Sciatic nerve (tissue), 2 donors: ENCODE measurements at regions not wholly inside any gene's neighbourhood (a gene's known extent, or its start where the extent isn't known, plus 50 kb on each side); places are given as distances from the start of the nearest gene placed in this dataset.

Experiments
- ATAC-seq: fragments of 200-7000 bp; cut with Tn5 transposase; one replicate; pipeline ENCODE4 v1.9.1; 2020; ENCODE audit warnings: mild to moderate bottlenecking, moderate library complexity
- DNase-seq: peaks from one replicate; pipeline ENCODE4 v3.0.0-alpha.2; 2020; ENCODE audit warnings: low spot score
- intact Hi-C: fragments of 100-400 bp; cut with DNase I; formaldehyde crosslinking; loops from one replicate; pipeline ENCODE4 v1.14.2; 2022
- donor health status: DM: no; HTN: no; CAD: no.
- donor health status: DM: no; HTN: no; CAD: no.

GRCh38 chr21:43337901-43338655, 88.9 kb downstream of the SIK1 start:
- ATAC-seq (no peak), DNase-seq (no peak)
- intact Hi-C loops, result no loop called here

GRCh38 chr21:43335119-43335518, 91.8 kb downstream of the SIK1 start:
- intact Hi-C loops, result no loop called here
- DNase-seq (no peak), ATAC-seq (no peak)

- ATAC-seq (no peak), DNase-seq (no peak)
- intact Hi-C loops, result no loop called here
These were observed 92.5 kb downstream of the SIK1 start for GRCh38 chr21:43334214-43334958.

DNA sequence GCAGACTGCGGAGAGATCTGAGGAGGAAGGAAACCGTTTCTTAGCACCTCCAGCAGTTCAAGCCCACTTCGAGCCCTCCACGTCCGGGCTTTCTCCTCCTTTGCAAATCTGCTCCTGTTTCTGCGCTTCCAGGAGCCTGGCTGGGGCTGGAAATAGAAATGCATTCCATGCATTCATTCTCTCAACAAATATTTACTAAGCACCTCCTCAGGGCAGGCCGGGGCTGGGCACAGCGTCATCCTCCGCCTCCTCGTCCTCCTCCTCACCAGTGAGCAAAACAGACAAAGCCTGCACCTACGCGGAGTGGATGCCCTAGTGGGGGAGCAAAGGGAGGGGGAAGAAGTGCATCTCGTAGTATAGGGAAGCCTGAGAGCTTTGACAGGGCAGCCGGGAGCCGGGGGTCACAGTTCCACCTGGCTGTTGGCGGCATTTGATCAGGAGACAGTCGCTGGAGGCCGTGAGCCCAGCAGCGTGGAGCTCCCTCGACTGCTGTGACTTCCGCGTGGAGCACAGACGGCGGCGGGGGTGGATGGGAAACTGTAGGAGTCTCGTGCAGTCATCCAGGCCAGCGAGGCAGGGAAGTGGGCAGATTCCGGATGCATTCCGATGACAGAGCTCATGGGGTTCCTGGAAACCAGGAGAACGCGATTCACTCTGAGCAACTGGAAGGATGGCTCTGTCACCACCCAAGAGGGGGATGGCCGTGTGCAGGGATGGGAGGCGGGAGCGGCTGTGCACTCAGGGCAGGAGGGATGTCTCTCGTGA, 93.5 kb downstream of the SIK1 start:
- ATAC-seq (peak; percentile 70), DNase-seq (no peak)
- intact Hi-C loops, result no loop called here

- peak; percentile 55 for ATAC-seq
- DNase-seq, result no peak
- intact Hi-C loops, result no loop called here
These were observed 94.1 kb downstream of the SIK1 start for GRCh38 chr21:43332861-43333297.

DNA sequence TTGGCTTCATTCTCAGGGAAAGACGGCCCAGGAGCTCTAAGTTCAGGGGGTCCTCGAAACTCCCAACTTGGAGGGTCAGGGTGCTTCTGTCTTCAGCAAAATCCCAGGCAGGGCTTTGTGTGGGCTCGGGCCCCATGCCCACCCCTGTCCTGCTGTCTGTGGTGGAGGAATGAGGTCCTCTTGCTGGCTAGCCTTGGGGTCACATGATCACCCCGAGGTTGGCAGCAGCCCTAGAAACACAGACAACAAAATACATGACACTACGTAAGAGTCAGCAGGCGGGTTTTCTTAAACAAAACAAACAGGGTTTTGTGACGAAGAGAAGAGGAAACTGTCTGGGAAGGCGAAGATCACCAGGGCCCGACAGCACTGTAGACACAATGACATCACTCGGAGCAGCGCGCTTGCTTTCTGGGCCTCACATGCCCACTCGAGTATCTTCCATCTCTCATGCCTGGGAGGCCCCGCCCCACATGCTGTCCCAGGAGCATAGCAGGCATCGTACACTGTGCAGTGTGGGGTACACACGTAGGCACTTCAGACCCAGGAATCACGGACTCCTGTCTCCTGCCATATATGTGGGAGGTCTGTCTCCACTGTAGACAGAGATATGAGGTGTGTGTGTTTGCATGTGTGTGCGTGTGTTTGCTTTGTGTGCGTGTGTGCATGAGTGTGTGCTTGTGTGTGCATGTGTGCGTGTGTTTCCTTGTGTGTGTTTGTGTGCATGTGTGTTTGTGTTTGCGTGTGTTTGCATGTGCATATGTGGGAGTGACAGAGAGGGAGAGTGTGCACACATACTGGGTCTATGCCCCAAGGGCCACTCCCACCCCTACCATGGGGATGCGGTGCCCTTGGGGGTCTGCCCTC, 94.7 kb downstream of the SIK1 start:
- intact Hi-C loops, result no loop called here
- peak; percentile 82 for DNase-seq
- peak; percentile 80 for ATAC-seq

GRCh38 chr21:43331111-43331961, 95.6 kb downstream of the SIK1 start:
- no peak for DNase-seq
- no peak for ATAC-seq
- intact Hi-C loops, result no loop called here

DNA sequence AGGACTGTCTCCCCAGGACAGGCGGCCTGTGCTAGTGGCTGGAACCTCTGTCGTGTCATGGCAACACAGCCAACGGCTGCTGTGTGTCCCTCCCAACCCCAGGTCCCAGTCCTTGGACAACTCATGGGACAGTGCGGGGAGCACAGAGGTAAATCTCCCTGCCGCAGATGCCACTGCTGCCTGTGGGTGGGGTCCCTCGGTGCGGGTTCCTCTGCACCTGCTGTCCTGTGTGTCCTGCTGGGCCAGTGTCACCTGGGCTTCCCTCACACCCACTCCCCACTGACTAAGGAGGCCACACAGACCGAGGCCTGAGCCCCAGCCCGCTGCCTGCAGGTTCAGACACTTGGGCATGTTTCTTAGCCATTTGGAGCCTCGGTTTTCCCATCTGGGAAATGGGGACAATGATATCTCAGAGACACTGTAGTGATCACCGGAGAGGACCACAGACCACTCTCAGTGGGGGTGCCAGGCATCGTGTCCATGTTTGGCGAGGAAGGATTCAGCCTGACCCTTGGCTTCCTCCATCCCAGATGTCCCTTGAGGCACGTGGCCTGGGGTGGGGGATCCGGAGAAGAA, 96.5 kb downstream of the SIK1 start:
- no peak for ATAC-seq
- intact Hi-C loops, result no loop called here
- no peak for DNase-seq

GRCh38 chr21:43329711-43330269, 97.1 kb downstream of the SIK1 start:
- ATAC-seq (no peak), DNase-seq (no peak)
- intact Hi-C loops, result no loop called here

DNA sequence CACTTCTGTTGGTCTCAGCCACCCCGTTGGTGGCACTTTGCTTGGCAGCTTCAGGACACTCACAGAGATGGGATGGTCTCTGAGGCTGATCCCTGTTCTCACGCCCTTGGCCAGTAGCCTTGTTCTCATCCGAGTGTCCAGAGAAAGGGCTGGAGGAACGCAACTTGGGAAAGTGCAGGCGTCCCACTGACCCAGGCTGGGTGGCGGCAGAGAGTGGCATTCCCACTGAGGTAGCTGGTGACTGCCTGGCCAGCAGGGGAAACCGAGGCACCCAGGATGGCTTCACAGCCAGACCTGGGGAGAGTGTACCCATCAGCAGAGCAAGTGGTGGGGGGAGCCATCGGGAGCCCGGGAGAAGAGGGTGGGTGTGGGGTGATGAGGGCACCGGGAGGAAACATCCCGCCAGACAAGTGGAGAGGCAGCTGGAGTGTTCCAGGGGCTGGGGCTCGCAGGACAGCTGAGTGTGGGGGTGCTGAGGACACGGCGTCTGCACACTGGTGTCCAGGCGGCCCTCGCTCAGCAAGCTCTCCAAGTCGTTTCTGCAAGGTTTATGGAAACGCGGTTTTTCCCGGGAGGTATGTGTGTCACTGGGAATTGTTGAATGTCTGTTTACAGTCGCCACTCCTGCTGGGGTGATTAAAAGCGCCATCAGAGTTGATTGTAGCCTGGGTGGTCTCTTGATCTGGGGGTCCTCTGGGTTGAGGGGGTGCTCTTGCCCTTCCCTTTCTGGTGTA, 97.8 kb downstream of the SIK1 start:
- intact Hi-C loops, result no loop called here

GRCh38 chr21:43328185-43328957, 98.6 kb downstream of the SIK1 start:
- intact Hi-C loops, result no loop called here
- DNase-seq (no peak), ATAC-seq (no peak)

More for the DNA sequence above, 97.8 kb downstream of the SIK1 start:
- ATAC-seq, result no peak
- no peak for DNase-seq

DNA sequence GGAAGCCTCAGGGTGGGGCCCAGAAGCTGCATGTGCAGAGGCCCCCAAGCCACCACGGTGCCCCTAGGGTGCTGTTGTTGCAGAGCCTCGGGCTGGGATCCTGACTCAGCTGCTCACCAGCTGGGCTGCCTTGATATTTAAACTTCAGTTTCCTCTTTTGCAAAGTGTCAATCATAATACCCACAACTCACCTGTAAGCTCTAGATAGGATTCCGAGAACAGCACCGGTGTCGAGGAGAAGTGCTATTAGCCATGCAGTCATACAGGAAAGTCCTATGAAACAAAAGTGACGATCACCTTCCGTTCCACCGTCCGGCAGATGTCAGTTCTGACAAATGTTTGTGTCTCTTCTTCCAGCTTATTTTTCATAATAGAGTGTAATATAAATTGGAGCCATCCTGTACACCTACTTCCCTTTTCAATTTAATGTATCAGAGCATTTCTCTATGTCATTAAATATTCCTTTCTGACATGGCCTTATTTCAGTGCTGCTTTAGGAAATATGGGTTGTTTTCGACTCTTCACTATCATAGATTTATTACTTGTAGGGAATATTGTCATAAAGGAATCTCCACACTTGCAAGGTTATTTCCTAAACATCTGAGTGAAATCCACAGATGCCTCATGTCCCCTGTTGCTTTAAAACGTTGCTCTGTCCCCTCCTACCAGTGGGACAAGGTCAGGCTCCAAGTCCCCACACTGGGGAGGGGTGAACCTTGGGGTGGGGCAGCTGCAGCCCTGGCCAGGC, 100.8 kb downstream of the SIK1 start:
- intact Hi-C loops, result no loop called here
- no peak for DNase-seq
- ATAC-seq, result no peak

- DNase-seq, result no peak
- no peak for ATAC-seq
- intact Hi-C loops, result no loop called here
These were observed 101.9 kb downstream of the SIK1 start for GRCh38 chr21:43325036-43325435.

DNA sequence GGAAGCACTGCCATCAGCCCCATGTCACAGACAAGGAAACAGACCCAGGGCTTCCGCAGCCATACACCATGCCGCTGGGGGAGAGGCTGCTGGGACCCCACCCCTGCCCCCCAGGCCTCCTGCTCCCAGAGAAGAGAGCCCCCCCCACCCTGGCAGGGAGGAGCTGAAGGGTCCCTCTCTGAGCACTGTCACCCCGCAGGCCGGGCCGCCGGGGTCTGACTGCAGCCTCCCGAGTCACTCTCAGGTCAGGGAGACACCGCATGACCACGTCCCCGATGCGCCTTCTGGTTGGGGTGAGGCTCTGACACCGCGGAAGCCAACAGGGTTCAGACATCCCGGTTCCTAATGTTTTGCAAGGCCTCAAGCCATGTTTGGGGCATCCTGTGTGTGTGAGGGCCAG, 102.3 kb downstream of the SIK1 start:
- DNase-seq, result no peak
- intact Hi-C loops, result no loop called here
- ATAC-seq, result no peak

- ATAC-seq (peak; percentile 29), DNase-seq (no peak)
- intact Hi-C loops, result no loop called here
These were observed 103.5 kb downstream of the SIK1 start for GRCh38 chr21:43323244-43324005.
